ENCODE measurements at regions not wholly inside any gene's neighbourhood (a gene's known extent, or its start where the extent isn't known, plus 50 kb on each side); places are given as distances from the start of the nearest gene placed in this dataset.
A peak's percentile ranks its signal among the peaks of the same experiment; 100 is the strongest.

DNA sequence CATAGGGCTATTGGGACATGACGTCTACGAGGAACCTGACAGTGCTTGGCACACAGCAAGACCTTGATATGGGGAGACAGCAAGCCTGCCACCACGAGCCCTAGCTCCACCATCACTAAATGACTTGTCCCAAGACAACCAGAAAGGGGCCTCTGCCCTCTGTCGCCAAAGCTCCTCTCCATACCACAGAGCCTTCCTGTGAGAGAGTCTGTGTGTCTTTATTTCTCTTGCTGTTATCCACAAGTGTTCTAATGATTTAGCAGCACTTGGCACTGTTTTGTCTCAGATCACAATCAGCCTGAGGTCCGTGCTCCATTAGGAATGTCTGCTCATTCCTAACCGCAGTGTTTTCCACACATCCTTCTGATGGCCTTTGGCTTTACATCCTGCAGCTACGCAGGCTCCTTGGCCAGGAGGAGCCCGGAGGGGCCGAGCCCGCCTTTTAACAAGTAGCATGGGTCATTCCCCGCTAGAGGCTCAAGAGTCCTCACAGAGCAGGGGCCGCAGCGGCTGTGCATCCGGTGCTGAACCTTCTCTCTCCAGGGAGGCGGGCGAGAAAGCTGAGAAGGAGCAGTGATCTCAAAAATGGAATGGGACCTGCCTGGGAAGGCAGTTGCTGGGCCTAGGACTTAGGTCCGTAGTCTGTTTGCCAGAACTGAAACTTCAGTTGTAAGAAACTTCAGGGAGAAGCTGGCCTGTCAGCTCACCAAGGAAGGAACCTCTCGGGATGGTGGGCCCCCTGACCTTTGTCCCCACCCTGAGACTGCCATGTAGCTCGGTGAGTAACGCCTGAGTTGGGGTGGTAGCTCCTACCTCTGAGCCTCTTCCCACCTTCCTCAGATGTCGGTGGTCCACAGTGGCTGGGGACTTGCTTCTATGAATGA, 61.1 kb upstream of the HMGB1 start:
- no peak for TF ChIP-seq EZH2phosphoT487 (IDR thresholded peaks at IDR 0.05; ENCODE audit: borderline replicate concordance)
- TF ChIP-seq, protein P1, sequence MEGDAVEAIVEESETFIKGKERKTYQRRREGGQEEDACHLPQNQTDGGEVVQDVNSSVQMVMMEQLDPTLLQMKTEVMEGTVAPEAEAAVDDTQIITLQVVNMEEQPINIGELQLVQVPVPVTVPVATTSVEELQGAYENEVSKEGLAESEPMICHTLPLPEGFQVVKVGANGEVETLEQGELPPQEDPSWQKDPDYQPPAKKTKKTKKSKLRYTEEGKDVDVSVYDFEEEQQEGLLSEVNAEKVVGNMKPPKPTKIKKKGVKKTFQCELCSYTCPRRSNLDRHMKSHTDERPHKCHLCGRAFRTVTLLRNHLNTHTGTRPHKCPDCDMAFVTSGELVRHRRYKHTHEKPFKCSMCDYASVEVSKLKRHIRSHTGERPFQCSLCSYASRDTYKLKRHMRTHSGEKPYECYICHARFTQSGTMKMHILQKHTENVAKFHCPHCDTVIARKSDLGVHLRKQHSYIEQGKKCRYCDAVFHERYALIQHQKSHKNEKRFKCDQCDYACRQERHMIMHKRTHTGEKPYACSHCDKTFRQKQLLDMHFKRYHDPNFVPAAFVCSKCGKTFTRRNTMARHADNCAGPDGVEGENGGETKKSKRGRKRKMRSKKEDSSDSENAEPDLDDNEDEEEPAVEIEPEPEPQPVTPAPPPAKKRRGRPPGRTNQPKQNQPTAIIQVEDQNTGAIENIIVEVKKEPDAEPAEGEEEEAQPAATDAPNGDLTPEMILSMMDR (conservative IDR thresholded peaks at IDR 0.05; ENCODE audit: low read length): no peak
- Histone ChIP-seq H3K9ac (ENCODE audit: low read depth, low read length, poor library complexity, severe bottlenecking) (no peak overlapping the region), H3K27me3 (ENCODE audit: insufficient read depth, low read length, poor library complexity, severe bottlenecking) (no peaks in the 10 kb centered on the region), H3K9me2 (replicated peaks; ENCODE audit: low read depth, low read length) (no peaks in the 10 kb centered on the region), H3K4me2 (ENCODE audit: low read depth, low read length, poor library complexity, severe bottlenecking) (no peak overlapping the region), H3F3A (ENCODE audit: low read depth) (no peaks in the 10 kb centered on the region), H2AFZ (ENCODE audit: low read length) (no peak overlapping the region), H3K79me2 (ENCODE audit: insufficient read depth, low read length) (no peaks in the 10 kb centered on the region), H3K9me3 (ENCODE audit: insufficient read depth, low read depth, low read length) (no peaks in the 10 kb centered on the region), H3K4me3 (ENCODE audit: low read length, poor library complexity, severe bottlenecking) (no peak overlapping the region), H3K36me3 (ENCODE audit: insufficient read depth, low read length) (no peaks in the 10 kb centered on the region), H4K20me1 (ENCODE audit: insufficient read depth, low read length, poor library complexity, severe bottlenecking) (no peaks in the 10 kb centered on the region), H3K4me1 (ENCODE audit: insufficient read depth, low read length, poor library complexity, severe bottlenecking) (peaks cover 5% of the 10 kb centered on the region)

DNA sequence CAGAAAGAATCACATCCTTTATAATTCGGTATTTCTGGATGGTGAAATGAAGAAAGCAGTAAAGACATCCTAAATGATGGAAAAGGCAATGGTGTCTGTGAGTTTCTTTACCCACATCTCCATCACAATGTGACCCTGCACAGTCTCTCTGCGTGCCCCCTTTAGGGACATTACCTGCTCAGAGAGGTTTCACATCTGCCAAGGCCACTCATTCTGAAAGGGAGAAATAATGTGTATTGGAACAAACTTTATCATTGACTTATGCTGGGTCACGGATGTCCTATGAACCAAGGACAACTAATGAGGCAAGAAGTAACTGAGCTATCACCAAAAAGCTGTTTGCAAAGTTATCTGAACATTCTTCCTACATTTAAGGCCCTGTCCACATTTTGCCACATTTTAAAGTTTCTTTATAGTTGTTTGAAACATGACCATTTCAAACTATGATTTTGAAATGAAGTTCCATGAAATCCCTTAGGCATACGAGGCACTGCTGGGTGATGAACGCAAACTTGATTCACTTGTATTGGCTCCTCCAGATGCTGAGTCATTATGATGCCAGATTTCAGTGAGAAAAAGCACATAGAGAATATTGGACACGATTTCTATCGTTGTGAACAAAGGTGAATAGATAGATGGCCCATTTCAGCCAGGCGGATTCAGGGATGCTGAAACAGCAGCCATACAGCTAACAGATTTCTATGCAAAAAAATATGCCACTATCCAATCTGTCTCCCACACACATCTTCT, 63.5 kb upstream of the HMGB1 start:
- Histone ChIP-seq H3K27me3 (ENCODE audit: insufficient read depth, low read length, poor library complexity, severe bottlenecking) (no peaks in the 10 kb centered on the region), H4K20me1 (ENCODE audit: insufficient read depth, low read length, poor library complexity, severe bottlenecking) (no peaks in the 10 kb centered on the region), H3K4me3 (ENCODE audit: low read length, poor library complexity, severe bottlenecking) (no peak overlapping the region), H2AFZ (ENCODE audit: low read length) (no peak overlapping the region), H3K9ac (ENCODE audit: low read depth, low read length, poor library complexity, severe bottlenecking) (no peak overlapping the region), H3K9me2 (replicated peaks; ENCODE audit: low read depth, low read length) (no peaks in the 10 kb centered on the region), H3K36me3 (ENCODE audit: insufficient read depth, low read length) (no peaks in the 10 kb centered on the region), H3K79me2 (ENCODE audit: insufficient read depth, low read length) (no peaks in the 10 kb centered on the region), H3K4me2 (ENCODE audit: low read depth, low read length, poor library complexity, severe bottlenecking) (no peak overlapping the region), H3K4me1 (ENCODE audit: insufficient read depth, low read length, poor library complexity, severe bottlenecking) (peaks cover 5% of the 10 kb centered on the region), H3F3A (ENCODE audit: low read depth) (no peaks in the 10 kb centered on the region), H3K9me3 (ENCODE audit: insufficient read depth, low read depth, low read length) (no peaks in the 10 kb centered on the region)
- TF ChIP-seq EZH2phosphoT487 (IDR thresholded peaks at IDR 0.05; ENCODE audit: borderline replicate concordance): no peak
- TF ChIP-seq, protein P1 (conservative IDR thresholded peaks at IDR 0.05; ENCODE audit: low read length): no peak

DNA sequence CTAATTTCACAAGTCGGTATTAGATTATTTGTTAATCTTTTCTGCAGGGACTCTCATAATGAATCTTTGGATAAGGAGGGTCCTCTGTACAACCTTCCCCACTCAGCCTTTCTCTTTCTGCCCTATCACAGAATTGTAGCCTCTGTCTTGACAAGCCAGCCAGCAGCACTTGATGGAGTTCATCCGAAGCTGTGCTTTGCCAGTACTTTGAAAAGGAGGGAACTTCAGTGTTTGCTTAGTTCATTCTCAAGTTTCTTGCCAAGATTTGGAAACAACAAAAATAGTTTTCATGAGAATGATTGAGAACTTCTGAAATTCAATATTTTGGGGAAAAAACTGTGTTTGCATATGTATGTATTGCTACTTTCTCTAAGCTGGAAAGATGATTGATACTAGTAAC, 69.3 kb upstream of the HMGB1 start:
- H3K27me3 ChIP-seq (ENCODE audit: insufficient read depth, low read length, poor library complexity, severe bottlenecking): no peaks in the 10 kb centered on the region
- H3K9me2 ChIP-seq (replicated peaks; ENCODE audit: low read depth, low read length): no peaks in the 10 kb centered on the region
- no peak overlapping the region for H3K4me3 ChIP-seq (ENCODE audit: low read length, poor library complexity, severe bottlenecking)
- H3K4me2 ChIP-seq (ENCODE audit: low read depth, low read length, poor library complexity, severe bottlenecking): no peak overlapping the region
- H3F3A ChIP-seq (ENCODE audit: low read depth): no peaks in the 10 kb centered on the region
- no peak overlapping the region for H3K9ac ChIP-seq (ENCODE audit: low read depth, low read length, poor library complexity, severe bottlenecking)
- H3K9me3 ChIP-seq (ENCODE audit: insufficient read depth, low read depth, low read length): no peaks in the 10 kb centered on the region
- H3K36me3 ChIP-seq (ENCODE audit: insufficient read depth, low read length): no peaks in the 10 kb centered on the region
- TF ChIP-seq, protein P1 (conservative IDR thresholded peaks at IDR 0.05; ENCODE audit: low read length): no peak
- no peak for TF ChIP-seq EZH2phosphoT487 (IDR thresholded peaks at IDR 0.05; ENCODE audit: borderline replicate concordance)
- H3K4me1 ChIP-seq (ENCODE audit: insufficient read depth, low read length, poor library complexity, severe bottlenecking): no peaks in the 10 kb centered on the region
- no peaks in the 10 kb centered on the region for H3K79me2 ChIP-seq (ENCODE audit: insufficient read depth, low read length)
- no peaks in the 10 kb centered on the region for H4K20me1 ChIP-seq (ENCODE audit: insufficient read depth, low read length, poor library complexity, severe bottlenecking)
- 0 out of 2 replicates have a peak overlapping the region, but pooled peaks have one; percentile 35 for H2AFZ ChIP-seq (ENCODE audit: low read length)
